ENCODE measurements at regions not wholly inside any gene's neighbourhood (a gene's known extent, or its start where the extent isn't known, plus 50 kb on each side); places are given as distances from the start of the nearest gene placed in this dataset.

GRCh38 chr2:128726236-128726635 is 407.6 kb upstream of the HS6ST1 start:
- Histone ChIP-seq H3K4me3 (ENCODE audit: low read depth, low read length) (no peak overlapping the region), H3K36me3 (ENCODE audit: insufficient read depth) (no peaks in the 10 kb centered on the region), H3K4me1 (ENCODE audit: insufficient read depth) (no peaks in the 10 kb centered on the region), H3K27ac (ENCODE audit: low read depth) (no peak overlapping the region)
- 64% methylated on average over 2 of the region's 2 CpGs for WGBS
- DNase-seq (ENCODE audit: extremely low spot score): no peak

DNA sequence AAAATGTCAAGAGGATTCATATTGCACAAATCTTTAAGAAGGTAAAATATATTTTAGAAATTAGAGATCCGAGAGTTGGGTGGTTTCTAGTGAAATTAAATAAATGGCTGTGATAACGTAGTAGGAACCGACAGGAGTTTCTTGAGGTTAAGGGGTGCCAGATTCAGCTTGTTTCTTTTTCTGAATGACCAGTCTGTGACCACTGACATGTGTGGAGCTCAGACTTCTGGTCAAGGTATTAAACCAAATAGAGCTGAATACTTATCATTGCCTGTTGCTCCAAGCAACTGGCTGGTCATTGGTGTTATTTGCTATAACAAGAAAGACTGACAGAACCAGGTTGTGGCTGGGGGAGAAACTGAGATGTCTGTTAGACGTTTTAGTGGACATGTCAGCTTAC is 408.2 kb upstream of the HS6ST1 start:
- Histone ChIP-seq H3K27ac (ENCODE audit: low read depth) (no peak overlapping the region), H3K4me3 (ENCODE audit: low read depth, low read length) (no peak overlapping the region), H3K36me3 (ENCODE audit: insufficient read depth) (no peaks in the 10 kb centered on the region), H3K4me1 (ENCODE audit: insufficient read depth) (no peaks in the 10 kb centered on the region)
- DNase-seq (ENCODE audit: extremely low spot score): no peak
- WGBS: 88% methylated on average over 4 of the region's 4 CpGs

DNA sequence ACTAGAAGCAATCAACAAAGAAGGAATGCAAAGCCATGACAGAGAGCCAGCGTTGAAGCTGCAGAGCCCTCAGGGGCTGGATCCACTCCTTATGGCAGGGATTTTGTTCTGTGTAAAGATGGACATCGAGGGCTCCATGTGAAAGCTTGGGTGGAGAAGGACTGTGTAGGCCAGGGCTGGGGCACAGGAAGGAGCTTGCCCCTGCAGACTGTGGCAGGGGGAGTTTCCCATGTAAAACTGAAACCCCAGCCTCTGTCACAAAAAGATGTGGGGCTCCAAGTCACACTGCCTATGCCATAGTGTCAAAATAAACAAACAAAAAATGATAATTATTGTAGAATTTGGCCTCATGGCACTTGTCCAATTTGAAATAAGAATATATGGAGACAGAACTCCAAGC is 408.7 kb upstream of the HS6ST1 start:
- Histone ChIP-seq H3K4me1 (ENCODE audit: insufficient read depth) (no peaks in the 10 kb centered on the region), H3K27ac (ENCODE audit: low read depth) (no peak overlapping the region), H3K4me3 (ENCODE audit: low read depth, low read length) (no peak overlapping the region), H3K36me3 (ENCODE audit: insufficient read depth) (no peaks in the 10 kb centered on the region)
- WGBS: 81% methylated on average over 2 of the region's 2 CpGs
- DNase-seq (ENCODE audit: extremely low spot score): no peak

GRCh38 chr2:128727914-128728313 is 409.2 kb upstream of the HS6ST1 start:
- no peak for DNase-seq (ENCODE audit: extremely low spot score)
- H3K27ac ChIP-seq (ENCODE audit: low read depth): no peak overlapping the region
- no peaks in the 10 kb centered on the region for H3K36me3 ChIP-seq (ENCODE audit: insufficient read depth)
- WGBS: 74% methylated on average over 2 of the region's 2 CpGs
- H3K4me3 ChIP-seq (ENCODE audit: low read depth, low read length): no peak overlapping the region
- no peaks in the 10 kb centered on the region for H3K4me1 ChIP-seq (ENCODE audit: insufficient read depth)

GRCh38 chr2:128729051-128729450 is 410.4 kb upstream of the HS6ST1 start:
- 99% methylated on average over 2 of the region's 2 CpGs for WGBS
- no peak overlapping the region for H3K27ac ChIP-seq (ENCODE audit: low read depth)
- no peak for DNase-seq (ENCODE audit: extremely low spot score)
- no peaks in the 10 kb centered on the region for H3K4me1 ChIP-seq (ENCODE audit: insufficient read depth)
- no peak overlapping the region for H3K4me3 ChIP-seq (ENCODE audit: low read depth, low read length)
- no peaks in the 10 kb centered on the region for H3K36me3 ChIP-seq (ENCODE audit: insufficient read depth)

- H3K4me1 ChIP-seq (ENCODE audit: insufficient read depth): no peaks in the 10 kb centered on the region
- H3K27ac ChIP-seq (ENCODE audit: low read depth): no peak overlapping the region
- 97% methylated on average over 11 of the region's 11 CpGs for WGBS
- H3K36me3 ChIP-seq (ENCODE audit: insufficient read depth): no peaks in the 10 kb centered on the region
- no peak for DNase-seq (ENCODE audit: extremely low spot score)
- no peak overlapping the region for H3K4me3 ChIP-seq (ENCODE audit: low read depth, low read length)
Measured at GRCh38 chr2:128731994-128732650, 413.5 kb upstream of the HS6ST1 start.

GRCh38 chr2:128732976-128733431 is 414.3 kb upstream of the HS6ST1 start:
- H3K27ac ChIP-seq (ENCODE audit: low read depth): no peak overlapping the region
- 63% methylated on average over 4 of the region's 4 CpGs for WGBS
- no peak overlapping the region for H3K4me3 ChIP-seq (ENCODE audit: low read depth, low read length)
- no peaks in the 10 kb centered on the region for H3K36me3 ChIP-seq (ENCODE audit: insufficient read depth)
- DNase-seq (ENCODE audit: extremely low spot score): no peak
- no peaks in the 10 kb centered on the region for H3K4me1 ChIP-seq (ENCODE audit: insufficient read depth)

GRCh38 chr2:128733450-128733849 is 414.8 kb upstream of the HS6ST1 start:
- no peaks in the 10 kb centered on the region for H3K4me1 ChIP-seq (ENCODE audit: insufficient read depth)
- WGBS: 80% methylated on average over 5 of the region's 5 CpGs
- no peaks in the 10 kb centered on the region for H3K36me3 ChIP-seq (ENCODE audit: insufficient read depth)
- no peak overlapping the region for H3K27ac ChIP-seq (ENCODE audit: low read depth)
- DNase-seq (ENCODE audit: extremely low spot score): no peak
- no peak overlapping the region for H3K4me3 ChIP-seq (ENCODE audit: low read depth, low read length)

DNA sequence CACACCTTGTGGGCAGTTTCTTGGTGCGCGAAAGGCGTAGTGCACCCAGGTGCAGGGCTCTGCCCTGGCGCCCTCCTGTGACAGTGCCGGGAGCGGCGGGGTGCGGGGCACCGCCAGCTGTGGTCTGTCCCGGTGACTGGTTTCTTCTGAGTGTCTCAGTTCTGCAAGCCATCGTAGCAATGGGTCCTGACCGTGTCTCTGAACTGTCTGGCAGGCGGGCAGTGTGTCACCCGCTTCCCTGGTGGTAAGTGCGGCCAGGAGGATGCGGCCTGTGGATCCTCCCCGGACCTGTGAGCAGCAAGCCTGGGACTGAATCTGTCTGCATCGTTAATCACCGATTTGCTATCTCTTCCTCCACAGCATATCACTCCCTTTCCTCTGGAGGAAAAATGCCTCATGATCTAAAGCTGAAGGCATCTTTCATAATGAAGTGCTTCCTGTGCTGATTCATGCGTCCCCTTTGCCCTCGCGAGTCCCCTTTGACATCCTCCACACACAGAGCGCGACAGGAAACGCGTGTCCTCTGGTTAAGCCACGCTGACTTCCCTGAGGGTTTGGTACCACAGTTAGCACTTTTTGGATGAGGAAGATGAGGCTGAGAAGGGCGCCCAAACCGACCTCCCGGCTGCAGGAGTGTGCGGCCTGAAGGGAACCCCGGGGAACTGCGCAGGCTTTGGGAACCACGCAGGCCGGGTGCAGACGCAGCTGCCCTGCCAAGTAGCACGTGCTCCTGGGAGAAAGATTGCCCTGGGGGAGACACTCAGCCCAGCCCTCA is 416.0 kb upstream of the HS6ST1 start:
- Histone ChIP-seq H3K27ac (ENCODE audit: low read depth) (no peak overlapping the region), H3K36me3 (ENCODE audit: insufficient read depth) (no peaks in the 10 kb centered on the region), H3K4me3 (ENCODE audit: low read depth, low read length) (no peak overlapping the region), H3K4me1 (ENCODE audit: insufficient read depth) (no peaks in the 10 kb centered on the region)
- no peak for DNase-seq (ENCODE audit: extremely low spot score)
- WGBS: 76% methylated on average over 37 of the region's 37 CpGs

DNA sequence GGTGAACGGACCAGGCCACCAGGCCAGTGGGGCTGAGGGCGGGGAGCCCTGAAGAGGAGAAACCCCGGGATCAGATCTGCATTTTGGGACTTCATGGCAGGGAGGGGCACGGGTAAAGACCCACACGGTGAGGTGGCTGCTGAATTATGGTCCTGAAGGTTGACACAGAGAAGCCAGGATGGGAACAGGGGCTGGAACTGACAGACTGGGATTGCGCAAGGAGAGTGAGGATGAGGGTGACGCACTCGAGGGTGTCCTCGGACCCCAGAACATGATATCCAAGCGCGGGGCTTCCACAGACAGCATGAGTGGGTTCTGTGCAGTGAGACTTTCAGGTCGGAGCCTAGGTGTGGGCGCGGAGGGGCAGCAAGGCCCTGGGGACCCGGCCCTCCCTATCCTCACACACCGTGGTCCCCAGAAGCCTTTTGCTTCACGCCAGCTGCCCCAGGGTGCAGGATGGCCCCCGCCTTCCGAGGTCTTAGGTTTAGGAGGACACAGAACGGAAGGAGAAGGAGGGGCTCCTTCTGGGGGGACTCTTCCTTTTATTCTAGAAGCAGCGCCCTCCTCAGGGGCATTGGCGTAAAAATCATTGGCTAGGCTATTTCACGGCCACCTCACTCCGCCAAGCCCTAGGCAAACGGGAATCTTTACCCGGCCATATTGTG is 416.8 kb upstream of the HS6ST1 start:
- Histone ChIP-seq H3K4me3 (ENCODE audit: low read depth, low read length) (no peak overlapping the region), H3K4me1 (ENCODE audit: insufficient read depth) (no peaks in the 10 kb centered on the region), H3K27ac (ENCODE audit: low read depth) (no peak overlapping the region), H3K36me3 (ENCODE audit: insufficient read depth) (no peaks in the 10 kb centered on the region)
- WGBS: 92% methylated on average over 26 of the region's 26 CpGs
- no peak for DNase-seq (ENCODE audit: extremely low spot score)

DNA sequence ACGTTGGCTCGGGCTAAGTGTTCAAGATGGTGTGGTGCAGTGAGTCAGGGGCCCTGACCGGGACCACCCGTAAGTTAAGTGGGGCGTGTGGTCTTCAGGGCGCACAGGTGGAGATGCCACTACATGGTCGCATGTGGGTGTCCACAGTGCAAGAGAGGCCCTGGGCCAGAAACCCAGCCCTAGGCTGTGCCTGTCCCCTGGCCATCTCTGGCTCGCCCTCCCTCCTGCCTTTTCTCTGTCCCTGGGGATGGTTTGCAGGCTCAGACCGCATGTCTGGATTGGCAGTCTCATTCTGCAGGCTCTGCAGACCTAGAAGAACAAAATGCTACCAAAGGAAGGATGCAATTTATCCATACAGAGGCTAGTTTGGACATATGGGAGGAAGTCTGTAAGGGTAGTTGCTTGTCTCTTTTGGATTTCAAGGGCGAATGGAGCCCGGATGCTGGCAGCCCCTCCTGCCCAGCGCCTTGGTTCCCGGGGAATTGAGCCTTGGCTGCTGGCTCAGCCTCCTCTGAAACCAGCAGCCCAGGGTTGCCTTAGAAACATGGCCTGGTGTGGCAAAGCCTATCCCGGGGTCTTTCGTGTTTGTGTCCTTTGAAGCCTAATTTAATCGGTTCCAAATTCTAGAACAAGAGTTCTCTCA is 417.5 kb upstream of the HS6ST1 start:
- no peaks in the 10 kb centered on the region for H3K36me3 ChIP-seq (ENCODE audit: insufficient read depth)
- no peak for DNase-seq (ENCODE audit: extremely low spot score)
- H3K4me1 ChIP-seq (ENCODE audit: insufficient read depth): no peaks in the 10 kb centered on the region
- H3K4me3 ChIP-seq (ENCODE audit: low read depth, low read length): no peak overlapping the region
- no peak overlapping the region for H3K27ac ChIP-seq (ENCODE audit: low read depth)
- 52% methylated on average over 16 of the region's 16 CpGs for WGBS

GRCh38 chr2:128736689-128737545 is 418.2 kb upstream of the HS6ST1 start:
- WGBS: 34% methylated on average over 71 of the region's 71 CpGs
- no peak overlapping the region for H3K27ac ChIP-seq (ENCODE audit: low read depth)
- H3K4me3 ChIP-seq (ENCODE audit: low read depth, low read length): no peak overlapping the region

DNA sequence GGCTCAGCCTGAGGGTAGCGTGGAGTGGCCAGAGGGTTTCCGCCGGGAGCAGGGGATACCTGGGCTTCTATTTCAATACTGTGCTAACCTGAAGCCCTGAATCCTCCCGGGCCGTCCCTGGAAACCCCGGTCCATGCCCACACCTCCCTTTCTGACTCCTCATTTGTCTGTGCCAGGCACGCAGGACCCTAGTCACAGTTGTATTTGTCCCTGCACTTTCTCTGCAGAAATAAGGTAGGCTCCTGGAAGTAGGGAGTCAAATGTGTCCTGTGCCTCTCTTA is 418.8 kb upstream of the HS6ST1 start:
- Histone ChIP-seq H3K27ac (ENCODE audit: low read depth) (no peak overlapping the region), H3K4me1 (ENCODE audit: insufficient read depth) (no peaks in the 10 kb centered on the region), H3K4me3 (ENCODE audit: low read depth, low read length) (no peak overlapping the region), H3K36me3 (ENCODE audit: insufficient read depth) (no peaks in the 10 kb centered on the region)
- WGBS: 94% methylated on average over 7 of the region's 7 CpGs
- DNase-seq (ENCODE audit: extremely low spot score): no peak

More at GRCh38 chr2:128736689-128737545, 418.2 kb upstream of the HS6ST1 start:
- H3K36me3 ChIP-seq (ENCODE audit: insufficient read depth): no peaks in the 10 kb centered on the region
- H3K4me1 ChIP-seq (ENCODE audit: insufficient read depth): no peaks in the 10 kb centered on the region
- peak; percentile 65 for DNase-seq (ENCODE audit: extremely low spot score)

Data from urinary bladder (tissue), 3 donors.